ENCODE measurements at regions not wholly inside any gene's neighbourhood (a gene's known extent, or its start where the extent isn't known, plus 50 kb on each side); places are given as distances from the start of the nearest gene placed in this dataset.
"Not testable (repeated sequence)": the region's sequence is repeated elsewhere in the genome, so short reads cannot be mapped to it uniquely, and the experiment has no call there.

DNA sequence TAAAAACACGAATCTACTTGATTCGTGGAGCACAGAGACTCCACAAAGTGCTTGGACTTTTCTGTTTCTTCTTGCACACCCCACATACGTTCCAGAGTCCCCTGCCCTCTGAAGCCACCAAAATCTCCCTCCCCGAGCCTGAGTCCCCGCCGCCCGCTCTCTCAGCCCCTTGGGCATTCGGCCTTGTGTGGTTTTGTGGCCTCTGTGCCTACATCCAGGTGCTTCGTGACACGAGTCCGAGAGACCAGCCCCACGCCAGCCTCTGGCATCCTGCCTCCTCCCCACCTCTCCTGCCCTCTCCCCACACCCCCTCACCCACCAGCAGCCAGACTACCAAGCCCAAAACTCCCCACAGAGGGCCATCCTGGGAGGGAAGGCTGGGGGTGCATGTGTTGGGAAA, 87.8 kb upstream of the PPP1R26 start:
- DNase-seq: no peak

DNA sequence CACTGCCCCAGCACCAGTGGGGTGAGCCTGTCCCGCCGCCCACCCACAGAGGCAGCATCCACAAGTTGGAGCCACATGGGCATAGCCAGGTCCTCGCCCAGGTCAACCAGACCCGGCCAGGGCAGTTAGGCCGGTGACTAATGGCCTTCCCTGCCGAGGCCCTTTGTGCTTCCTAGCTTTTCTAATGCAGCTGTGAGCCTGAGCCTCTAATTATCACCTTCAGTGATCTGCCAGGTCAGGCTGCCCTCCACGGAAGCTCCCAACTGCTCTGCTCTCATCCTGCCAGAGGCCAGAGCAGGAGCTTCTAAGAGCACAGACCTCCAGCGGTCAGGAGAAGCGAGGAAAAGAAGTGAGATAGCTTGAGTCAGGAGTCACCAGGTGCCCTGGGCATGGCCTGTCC, 87.1 kb upstream of the PPP1R26 start:
- DNase-seq: no peak

DNA sequence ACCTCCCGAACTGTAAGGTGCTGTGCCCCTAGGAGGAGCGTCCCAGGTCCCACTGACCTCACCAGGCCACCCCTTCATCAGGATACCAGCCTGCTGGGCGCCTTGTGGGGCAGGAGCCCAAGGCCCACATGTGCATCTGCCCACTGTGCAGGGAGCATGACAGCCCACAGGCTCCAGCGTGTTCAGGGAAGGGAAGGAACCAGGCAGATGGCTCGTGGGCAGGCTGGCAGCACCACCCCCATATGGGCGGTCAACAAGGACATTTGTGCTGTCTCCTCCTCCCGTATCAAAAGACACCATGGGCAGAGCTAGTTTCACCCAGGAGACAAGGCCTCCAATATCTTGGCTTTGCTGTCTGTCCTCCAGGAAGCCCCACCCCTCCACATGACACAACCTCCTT, 85.5 kb upstream of the PPP1R26 start:
- DNase-seq: no peak

DNA sequence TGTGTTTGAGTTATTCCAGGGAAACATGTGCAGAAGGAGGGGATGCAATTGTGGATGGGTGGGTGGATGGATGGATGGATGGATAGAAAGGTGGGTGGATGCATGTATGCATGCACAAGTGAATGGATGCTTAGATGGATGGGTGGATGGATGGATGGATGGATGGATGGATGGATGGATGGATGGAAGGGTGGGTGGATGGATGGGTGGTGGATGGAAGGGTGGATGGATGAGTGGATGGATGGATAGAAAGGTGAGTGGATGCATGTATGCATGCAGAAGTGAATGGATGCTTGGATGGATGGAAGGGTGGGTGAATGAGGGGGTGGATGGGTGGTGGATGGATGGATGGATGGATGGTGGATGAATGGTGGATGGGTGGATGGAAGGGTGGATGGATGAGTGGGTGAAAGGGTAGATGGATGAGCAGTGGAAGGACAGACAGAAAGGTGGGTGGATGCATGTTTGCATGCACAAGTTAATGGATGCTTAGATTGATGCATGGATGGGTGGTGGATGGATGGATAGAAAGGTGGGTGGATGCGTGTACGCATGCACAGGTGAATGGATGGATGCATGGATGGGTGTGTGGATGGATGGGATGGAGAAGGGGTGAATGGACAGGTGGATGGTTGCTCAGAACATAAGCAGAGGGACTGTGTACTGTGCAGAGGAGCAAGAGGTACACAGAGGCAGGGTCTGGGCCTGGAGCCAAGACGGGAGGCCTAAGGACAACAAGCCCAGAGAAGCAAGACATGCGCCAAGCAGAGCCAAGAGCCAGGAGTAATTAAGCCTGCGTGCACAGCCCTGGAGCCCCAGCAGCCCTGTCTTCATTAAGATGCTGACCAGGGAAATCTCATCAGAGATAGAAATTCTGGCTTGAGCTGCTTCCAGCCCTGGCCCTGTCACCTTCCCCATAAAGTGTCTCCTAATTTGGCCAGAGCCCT, 84.6 kb upstream of the PPP1R26 start:
- no peak for DNase-seq

DNA sequence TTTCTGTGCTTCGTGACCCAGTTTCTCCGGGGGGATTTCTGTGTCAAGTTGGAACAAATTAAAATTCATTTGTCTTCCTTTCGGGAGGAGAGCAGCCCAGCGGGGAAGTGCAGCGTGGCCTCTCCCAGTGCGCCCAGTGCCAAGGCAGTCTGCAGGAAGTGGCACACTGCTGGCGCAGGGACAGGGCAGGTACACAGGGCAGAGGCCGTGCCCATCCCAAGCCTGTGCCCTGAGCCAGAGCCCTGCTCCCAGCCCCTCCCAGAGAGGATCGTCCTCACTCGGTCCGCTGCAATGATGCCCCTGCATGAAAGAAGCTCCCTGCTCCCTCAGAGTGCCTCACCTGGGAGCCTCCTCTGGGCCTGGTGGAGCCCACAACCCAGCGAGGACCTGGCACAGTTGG, 82.4 kb upstream of the PPP1R26 start:
- DNase-seq: no peak

DNA sequence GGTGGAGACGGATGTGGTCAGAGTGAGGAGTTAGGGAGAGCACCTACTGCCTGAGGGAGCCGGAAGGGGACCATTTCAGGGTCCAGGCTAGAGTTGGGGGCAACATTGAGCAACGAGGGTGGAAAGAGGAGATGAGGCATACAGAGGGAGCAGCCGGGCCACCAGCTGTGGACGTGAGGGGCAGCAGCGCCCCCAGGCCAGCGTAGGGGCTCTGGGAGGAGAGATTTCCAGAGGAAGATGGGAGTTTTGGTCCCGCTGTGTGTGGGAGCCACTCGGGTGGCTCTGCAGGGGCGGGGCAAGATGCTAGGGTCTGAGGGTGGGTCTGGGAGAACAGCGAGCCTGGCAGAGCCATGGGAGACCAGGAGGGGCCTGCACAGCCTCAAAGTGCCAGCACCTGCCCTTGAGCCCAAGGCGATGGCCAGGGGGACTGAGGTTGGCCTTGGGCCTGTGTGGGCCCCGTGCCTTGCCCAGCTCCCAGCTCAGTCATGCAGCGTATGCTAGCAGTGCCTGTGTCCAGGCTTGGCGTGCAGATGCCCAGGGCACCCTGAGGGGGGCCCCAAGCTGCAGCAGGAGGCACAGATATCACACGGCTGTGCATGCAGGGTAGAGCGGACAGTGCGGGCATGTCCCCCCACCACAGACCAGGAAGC, 80.5 kb upstream of the PPP1R26 start:
- DNase-seq: no peak

DNA sequence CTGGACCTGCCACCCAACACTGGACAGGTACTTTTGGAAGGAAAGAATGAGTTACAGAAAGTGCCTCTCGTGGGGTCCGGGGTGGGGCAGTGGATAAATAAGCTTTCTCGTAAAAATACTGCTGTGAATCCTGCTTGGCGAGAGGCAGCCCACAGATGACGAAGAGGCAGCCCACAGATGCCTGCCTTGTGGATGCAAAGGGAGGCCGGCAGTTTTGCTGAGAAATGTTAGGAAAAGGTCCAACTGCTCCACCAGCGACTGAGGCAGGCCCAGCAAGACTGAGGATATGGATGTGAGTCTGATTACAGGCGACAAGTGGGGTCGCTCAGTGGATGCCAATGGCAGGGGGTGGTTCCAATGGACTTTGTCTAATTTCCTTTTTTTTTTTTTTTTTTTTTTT, 79.1 kb upstream of the PPP1R26 start:
- no peak for DNase-seq

DNA sequence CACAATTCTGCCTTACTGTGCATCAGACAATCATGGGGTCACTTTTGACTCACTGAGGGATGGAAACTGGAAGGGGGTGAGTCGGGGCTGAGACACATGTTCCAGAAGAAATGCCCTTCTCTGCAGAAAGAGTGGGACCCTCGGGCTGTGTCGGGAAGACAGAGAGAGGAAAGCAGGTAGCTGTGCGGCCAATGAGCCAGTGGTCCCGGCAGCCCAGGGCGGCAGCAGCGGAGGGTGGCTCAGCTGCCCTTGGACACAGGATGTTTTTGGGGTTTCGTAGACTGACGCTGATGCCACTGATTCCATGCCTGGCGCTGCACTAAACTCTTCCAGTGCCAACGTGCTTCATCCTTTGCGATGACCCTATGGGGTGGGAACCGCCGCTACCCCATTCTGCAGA, 78.4 kb upstream of the PPP1R26 start:
- DNase-seq: no peak

DNA sequence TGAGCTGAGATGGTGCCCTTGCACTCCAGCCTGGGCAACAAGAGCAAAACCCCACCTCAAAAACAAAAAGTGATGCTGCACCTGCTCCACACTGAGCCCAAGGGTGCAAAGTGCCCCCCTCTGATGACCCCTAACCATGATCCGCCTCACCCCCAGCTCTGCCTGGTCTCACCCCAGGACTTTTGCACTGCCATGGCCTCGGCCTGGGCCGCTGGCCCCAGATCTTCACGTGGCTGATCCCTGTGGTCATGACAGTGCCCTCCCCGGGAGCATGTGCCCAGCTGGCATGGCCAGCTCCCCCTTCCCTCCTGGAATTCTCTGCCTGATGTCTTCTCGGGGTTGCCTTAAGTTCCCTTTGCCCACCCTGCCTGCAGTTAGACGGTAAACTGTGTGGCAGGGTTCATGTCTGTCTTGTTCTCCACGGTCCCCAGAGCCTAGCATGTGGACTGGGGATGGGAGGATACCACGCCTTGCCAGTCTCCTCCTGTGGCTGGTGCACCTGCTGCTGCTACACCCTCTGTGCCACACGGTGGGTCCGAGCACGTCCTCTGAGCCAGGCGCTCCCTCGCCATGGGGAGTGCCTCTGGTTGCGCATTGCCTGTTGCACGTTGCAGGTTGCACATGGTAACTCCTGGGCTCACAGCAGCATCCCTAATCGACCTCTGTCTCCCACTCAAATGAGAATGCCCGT, 77.4 kb upstream of the PPP1R26 start:
- no peak for DNase-seq

DNA sequence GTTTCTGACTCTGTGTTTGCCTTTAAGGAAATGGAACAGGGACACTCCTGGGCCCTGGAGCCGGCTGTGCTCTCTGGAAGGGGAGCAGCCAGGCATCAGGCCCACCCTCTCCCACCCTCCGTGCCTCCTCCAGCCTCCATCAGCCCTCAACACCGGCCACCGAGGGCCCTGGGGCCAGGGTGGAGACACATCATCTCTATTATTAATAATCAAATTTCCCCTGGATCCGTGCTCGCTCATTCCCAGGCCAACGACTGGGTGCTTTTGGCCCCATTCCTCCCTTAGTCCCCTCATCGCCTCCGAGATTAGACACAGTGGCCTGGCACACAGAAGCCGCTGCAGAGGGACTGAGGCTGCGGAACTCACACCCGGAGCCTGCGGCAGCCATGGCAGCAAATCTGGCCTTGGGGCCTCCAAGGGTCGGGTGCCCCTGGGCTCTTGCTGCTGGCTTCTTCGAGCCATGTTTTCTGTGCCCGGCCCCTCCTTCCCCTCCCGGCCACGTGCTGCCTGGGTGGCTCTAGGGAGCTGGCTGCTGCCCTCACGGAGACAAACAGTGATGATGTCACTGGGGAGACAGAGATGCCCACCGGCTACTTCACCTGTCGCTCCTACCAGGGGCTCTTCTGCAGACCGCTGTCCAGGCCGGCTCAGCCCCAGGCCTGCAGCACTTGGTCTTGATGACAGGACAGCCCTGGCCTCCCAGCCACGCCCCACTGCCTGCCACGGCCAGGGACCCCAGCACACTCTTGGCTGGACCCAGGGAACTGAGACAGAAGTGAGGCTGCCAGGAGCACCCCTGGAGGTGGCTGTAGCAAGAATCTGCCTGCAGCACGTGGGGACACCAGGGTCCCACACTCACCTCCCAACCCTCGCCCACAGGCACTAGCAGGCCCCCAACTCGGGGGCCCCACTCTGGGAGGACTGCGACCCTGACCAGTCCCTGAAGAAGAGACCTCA, 76.6 kb upstream of the PPP1R26 start:
- no peak for DNase-seq

DNA sequence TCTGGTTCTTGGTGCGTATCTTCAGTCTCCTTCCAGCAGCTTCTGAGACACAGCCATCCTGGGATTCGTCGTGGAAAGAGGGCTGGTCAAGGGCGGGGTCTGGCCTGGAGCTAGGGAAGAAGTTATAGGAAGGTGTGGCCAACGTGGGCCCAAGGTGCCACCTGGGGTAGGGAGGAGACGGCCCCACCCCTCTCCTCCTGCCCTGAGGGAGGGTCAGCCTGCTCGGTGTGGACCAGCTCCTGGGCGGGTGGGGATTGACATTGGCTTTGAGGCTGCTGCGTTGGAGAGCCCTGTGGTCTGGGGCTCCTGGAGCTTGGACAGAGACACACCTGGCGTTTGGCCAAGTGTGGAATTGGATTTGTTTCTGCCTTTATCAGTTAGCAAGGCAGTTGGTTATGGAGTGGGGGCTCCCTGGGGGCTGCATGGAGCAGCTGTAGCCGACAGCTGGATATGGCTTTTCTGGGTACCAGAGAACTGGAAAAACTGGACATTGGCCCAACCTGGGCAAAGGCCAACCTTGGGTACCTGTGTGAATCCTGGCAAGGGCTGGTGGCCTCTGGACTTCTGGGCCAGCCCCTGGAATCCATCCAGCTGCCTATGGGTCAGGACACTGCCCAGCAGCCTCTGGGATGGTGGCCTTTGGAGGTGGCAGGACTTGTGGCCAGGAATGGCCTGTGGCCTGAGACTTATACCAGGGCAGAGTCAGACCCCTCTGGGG, 75.7 kb upstream of the PPP1R26 start:
- DNase-seq: no peak

DNA sequence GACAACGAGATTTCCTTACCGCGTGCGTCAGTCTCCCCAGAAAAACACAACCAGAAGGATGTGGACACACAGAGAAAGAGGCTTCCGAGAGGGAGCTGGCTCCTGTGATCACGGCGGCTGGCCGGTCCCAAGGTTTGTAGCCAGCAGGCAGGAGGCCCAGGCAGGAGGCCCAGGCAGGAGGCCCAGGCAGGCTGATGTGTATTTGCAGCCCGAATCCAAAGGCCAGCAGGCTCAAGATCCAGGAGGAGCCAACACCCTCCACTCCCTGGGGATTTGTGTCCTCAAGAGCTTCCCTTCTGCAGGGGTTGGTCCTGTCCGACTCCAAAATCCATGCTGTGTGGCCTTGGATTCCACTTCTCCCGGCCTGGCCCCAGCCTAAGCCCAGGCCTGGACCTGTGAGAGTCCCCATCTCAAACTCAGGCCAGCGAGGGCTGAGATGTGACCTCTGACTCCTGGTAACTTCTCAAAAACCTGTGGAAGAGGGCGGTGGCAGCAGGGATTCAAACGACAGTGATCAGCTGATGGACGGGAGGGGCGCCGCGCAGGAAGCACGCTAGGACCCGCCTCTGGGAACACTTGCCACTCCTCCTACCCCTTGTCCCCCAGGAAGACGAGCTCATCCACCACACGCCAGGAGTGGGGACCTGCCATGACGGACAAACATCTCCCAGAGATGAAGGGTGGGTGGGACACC, 75.0 kb upstream of the PPP1R26 start:
- no peak for DNase-seq

DNA sequence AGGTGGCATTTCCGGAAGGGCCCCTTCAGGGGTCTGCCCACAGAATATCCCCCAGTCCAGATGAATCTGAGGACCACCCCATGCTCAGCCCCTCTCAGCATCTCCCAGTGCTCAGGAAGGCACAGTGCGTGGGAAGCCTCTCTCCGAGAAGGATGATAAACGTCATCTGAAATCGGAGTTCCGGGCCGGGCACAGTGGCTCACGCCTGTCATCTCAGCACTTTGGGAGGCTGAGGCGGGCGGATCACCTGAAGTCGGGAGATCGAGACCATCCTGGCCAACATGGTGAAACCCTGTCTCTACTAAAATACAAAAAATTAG, 74.5 kb upstream of the PPP1R26 start:
- not testable (repeated sequence) for DNase-seq

DNA sequence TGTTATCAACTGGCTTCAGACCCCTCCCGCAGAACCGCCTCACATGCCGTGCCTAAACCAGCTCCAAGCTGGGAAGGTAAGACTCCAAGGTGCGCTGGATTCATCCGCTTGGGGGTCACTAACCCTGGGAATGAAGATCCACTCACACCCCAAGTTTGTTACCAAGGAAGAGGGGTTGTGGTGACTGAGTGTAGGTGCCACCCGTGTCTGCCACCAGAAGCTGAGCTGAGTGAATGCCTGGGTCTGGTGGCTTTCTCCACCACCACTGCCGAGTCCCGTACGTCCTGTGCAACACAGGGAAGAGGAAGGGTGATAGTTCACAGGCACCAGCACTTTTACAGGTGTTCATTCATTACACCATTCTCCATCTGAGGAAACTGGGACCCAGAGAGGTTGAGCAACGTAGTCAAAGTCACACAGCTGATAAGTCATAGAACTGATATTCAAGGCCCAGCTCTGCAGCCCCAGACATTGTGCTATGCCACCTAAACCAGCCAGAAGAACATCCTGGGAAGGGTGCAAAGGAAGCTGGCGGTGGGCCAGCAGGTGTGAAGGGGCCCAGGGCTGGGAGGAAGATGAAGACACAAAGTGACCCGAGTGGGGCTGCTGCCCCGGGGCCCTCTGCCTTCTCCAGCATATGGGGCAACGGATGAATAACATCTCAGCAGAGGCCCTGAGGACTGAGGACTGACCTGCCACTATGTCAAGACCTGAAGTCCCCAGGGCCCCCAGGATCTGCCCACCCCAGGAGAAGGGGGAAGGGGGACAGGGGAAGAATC, 70.9 kb upstream of the PPP1R26 start:
- no peak for DNase-seq

DNA sequence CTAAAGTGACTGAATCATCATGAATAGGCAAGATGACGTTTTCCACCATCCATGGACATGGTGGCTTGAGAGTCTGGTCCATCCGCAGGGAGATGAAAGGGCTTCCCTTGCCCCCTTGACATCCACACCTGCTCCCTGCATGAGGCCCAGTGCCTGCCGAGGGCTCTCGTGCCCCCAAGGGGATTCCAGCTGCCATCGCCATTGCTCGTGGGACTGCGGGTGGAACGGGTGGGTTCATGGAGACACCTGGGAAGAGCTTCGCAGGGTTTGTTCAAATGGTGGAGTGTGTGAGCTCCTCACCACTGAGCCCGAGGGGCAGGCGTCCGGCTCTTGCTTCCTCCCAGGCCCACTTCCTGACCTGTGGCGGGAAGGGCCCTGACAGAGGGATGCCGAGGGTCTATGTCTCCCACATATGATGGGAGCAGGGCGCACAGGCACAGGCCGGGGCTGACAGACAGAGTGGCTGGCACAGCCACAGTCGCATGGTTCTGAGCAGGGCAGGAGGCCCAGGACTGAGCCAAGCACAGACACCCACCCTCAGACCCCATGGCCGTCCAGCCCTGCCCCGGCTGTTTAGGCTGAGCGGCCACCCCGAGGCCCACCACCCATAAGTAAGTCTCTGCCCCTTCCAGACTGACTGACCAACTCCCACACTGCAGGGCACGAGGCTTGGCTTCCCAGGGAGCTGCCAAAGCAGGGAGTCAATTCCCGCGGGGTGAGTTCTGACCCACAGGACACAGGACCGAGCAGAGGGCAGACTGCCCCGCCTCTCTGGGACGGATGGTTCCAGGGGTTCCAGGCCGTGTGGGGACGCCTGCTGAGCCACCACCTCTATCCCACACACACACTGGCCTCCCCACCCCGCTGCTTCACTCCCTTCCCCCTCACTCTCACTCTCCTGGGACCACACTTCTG, 70.0 kb upstream of the PPP1R26 start:
- DNase-seq: no peak

DNA sequence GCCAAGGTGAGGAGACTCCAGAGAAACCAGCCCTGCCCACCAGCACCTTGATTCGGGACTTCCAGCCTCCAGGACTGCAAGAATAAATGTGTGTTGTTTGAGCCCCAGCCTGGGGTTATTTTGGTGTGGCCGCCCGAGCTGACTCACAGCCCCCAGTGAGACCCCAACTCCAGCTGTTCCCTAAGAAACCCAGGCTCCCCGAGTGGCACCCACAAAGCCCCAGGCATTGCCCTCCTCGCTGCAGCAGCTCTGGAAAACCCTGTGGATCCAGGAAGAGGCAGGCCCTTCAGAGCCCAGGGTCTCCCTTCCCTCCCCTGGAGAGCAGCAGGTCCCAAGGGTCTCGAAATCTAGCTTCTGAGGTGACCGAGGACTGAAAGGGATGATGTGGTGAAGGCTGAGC, 69.2 kb upstream of the PPP1R26 start:
- no peak for DNase-seq

DNA sequence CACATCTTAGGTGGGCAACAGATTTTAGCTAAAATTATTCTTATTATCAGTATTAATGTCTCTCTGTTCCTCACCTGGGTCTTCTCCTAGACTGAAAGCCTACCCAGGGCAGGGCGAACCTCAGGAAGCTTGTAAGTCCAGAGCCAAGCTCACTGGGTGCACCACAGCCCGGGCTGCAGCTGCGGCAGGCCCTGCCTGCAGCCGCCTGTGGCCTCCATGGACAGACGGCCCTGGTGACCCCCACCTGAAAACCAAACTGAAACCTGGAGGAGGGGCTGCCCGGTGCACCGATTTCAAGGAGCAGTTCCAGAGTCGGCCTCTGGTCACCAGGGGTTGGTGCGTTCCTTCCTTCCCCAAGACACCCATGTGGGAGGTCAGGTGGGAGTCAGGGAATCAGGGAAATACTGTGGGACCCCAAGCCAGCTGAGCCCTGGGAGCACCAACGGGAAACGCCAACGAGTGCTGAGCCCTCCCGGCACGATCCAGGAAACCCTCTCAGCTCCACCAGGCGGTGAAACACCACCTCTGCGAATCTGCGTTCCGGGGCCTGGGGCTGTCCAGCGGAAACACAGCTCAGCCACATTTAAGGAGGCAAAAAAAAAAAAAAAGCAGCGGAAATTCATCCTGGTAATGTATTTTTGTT, 68.6 kb upstream of the PPP1R26 start:
- DNase-seq: no peak

DNA sequence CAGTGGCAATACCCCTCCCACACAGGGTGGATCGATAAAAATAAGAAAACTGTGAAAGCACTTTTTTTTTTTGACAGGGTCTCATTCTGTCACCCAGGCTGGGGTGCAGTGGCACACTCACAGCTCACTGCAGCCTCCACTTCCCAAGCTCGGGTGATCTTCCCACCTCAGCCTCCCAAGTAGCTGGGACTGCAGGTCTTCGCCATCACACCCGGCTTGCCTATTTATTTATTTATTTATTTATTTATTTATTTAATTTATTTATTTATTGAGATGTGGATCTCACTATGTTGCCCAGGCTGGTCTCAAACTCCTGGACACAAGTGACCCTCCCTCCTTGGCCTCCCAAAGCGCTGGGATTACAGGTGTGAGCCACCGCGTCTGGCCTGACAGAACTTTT, 68.0 kb upstream of the PPP1R26 start:
- DNase-seq: not testable (repeated sequence)
